ENCODE measurements at regions not wholly inside any gene's neighbourhood (a gene's known extent, or its start where the extent isn't known, plus 50 kb on each side); places are given as distances from the start of the nearest gene placed in this dataset.

DNA sequence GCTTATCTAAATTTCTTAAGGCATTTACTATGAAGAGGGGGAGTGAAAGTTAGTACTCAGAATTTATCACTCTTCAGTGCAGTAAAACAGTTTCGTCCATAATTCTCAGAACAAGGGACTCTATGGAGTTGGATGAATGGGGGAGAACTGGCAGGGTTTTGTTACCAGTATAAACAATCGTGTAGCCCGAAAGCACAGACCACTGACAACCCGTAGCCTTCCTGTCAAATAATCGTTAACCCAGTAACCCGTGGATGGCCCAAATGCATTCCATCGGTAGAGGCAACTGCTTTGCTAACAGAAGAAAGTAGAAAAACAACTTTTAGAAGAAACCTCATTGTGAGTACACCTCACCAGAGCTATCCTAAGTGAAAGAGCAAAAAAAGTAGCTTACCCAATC, 583.9 kb downstream of the NXPH1 start:
- TF ChIP-seq ZNF501 (tag by site-specific recombination; IDR thresholded peaks at IDR 0.05) (no peak), YY1 (tag by site-specific recombination; IDR thresholded peaks at IDR 0.05) (no peak), ZNF174 (tag by site-specific recombination; IDR thresholded peaks at IDR 0.05) (no peak)
- TF ChIP-seq, protein P1, sequence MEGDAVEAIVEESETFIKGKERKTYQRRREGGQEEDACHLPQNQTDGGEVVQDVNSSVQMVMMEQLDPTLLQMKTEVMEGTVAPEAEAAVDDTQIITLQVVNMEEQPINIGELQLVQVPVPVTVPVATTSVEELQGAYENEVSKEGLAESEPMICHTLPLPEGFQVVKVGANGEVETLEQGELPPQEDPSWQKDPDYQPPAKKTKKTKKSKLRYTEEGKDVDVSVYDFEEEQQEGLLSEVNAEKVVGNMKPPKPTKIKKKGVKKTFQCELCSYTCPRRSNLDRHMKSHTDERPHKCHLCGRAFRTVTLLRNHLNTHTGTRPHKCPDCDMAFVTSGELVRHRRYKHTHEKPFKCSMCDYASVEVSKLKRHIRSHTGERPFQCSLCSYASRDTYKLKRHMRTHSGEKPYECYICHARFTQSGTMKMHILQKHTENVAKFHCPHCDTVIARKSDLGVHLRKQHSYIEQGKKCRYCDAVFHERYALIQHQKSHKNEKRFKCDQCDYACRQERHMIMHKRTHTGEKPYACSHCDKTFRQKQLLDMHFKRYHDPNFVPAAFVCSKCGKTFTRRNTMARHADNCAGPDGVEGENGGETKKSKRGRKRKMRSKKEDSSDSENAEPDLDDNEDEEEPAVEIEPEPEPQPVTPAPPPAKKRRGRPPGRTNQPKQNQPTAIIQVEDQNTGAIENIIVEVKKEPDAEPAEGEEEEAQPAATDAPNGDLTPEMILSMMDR (tag by site-specific recombination; IDR thresholded peaks at IDR 0.05), result no peak
- TF ChIP-seq, protein P2, sequence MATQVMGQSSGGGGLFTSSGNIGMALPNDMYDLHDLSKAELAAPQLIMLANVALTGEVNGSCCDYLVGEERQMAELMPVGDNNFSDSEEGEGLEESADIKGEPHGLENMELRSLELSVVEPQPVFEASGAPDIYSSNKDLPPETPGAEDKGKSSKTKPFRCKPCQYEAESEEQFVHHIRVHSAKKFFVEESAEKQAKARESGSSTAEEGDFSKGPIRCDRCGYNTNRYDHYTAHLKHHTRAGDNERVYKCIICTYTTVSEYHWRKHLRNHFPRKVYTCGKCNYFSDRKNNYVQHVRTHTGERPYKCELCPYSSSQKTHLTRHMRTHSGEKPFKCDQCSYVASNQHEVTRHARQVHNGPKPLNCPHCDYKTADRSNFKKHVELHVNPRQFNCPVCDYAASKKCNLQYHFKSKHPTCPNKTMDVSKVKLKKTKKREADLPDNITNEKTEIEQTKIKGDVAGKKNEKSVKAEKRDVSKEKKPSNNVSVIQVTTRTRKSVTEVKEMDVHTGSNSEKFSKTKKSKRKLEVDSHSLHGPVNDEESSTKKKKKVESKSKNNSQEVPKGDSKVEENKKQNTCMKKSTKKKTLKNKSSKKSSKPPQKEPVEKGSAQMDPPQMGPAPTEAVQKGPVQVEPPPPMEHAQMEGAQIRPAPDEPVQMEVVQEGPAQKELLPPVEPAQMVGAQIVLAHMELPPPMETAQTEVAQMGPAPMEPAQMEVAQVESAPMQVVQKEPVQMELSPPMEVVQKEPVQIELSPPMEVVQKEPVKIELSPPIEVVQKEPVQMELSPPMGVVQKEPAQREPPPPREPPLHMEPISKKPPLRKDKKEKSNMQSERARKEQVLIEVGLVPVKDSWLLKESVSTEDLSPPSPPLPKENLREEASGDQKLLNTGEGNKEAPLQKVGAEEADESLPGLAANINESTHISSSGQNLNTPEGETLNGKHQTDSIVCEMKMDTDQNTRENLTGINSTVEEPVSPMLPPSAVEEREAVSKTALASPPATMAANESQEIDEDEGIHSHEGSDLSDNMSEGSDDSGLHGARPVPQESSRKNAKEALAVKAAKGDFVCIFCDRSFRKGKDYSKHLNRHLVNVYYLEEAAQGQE (tag by site-specific recombination; IDR thresholded peaks at IDR 0.05), result no peak
- TF ChIP-seq, protein P3, sequence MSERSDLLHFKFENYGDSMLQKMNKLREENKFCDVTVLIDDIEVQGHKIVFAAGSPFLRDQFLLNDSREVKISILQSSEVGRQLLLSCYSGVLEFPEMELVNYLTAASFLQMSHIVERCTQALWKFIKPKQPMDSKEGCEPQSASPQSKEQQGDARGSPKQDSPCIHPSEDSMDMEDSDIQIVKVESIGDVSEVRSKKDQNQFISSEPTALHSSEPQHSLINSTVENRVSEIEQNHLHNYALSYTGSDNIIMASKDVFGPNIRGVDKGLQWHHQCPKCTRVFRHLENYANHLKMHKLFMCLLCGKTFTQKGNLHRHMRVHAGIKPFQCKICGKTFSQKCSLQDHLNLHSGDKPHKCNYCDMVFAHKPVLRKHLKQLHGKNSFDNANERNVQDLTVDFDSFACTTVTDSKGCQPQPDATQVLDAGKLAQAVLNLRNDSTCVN (tag by site-specific recombination; optimal IDR thresholded peaks at IDR 0.05), result no peak

Data from HEK293 (cell line).